HL-60/S4 treated with retinoic acid at 250 ng/mL for 4 days and 3 days (cell line): ENCODE measurements at regions not wholly inside any gene's neighbourhood (a gene's known extent, or its start where the extent isn't known, plus 50 kb on each side); places are given as distances from the start of the nearest gene placed in this dataset.
"Not testable (repeated sequence)": the region's sequence is repeated elsewhere in the genome, so short reads cannot be mapped to it uniquely, and the experiment has no call there.

Source experiments
- in situ Hi-C: fragments of 300-500 bp; cut with MboI; formaldehyde crosslinking; loops from 2 replicates; pipeline ENCODE4 v1.7.0; 2022; ENCODE audit warnings: low sequenced_read_pairs

DNA sequence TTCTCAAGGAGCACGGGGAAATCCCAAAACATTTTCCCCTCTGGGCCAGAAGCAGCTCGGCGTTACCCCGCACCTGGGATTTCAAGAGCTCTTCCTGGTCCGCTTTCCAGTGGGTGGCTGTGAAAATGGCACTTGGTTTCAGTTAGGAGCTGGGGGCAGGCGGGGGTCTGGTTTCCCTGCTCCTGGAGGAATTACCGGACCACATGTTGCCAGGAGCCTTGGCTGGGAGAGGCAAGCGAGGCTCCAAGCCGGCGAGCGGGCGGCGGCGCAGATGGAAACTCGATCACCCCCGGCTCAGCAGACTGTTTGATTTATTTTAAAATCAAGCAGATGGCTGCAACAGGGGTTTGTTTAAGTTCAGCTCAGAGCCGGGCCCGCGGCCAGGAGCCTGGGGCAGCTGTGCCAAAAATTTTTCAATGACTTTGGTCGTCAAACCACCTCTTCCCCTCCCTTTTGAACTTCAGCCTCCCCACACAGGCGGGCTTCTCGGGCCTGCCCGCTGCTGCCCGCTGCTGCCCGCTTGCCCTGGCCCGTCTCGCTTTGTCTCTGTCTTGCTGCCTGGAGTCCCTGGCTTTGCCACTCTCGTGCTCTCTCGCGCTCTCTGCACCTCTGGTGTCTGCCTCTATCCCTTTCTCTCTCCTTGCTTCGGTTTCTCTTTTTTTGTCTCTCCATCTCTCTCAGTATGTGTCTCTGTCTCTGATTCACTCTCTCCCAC lies 108.0 kb upstream of the CIBAR2 start:
- in situ Hi-C loops: no loop called here

DNA sequence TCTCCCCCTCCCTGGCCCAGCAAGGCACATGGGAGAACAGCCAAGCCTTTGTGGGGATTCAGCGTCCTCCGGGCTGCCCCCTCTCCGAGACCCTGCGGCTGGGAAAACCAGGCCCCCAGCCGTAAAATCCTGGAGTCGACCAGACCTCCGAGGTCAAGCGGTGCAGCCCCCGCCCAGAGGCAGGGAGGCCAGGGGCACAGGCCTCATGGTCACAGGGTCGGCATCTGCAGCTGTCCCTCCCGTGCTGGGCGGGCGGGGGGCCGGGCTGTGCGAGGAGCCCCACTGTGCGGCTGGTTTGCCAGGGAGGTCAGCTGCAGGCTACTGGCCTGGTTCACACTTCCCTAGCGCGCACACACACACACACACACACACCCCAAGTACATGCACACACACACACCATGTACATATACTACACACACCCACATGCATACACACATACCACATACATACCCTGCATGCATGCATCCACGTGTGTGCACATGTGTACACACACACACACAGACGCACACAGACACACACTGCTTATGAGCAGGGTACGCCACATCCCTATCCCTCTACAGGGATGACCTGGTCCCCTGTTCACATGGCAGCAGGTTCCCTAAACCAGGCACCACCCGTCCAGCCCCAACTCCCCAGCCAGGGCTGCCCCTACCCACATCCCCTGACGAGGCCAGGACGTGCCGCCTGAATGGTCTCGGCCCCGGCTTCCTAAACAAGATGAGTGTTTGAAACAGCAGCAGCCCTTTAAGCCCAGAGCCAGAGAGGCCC lies 108.9 kb upstream of the CIBAR2 start:
- in situ Hi-C loops: no loop called here

DNA sequence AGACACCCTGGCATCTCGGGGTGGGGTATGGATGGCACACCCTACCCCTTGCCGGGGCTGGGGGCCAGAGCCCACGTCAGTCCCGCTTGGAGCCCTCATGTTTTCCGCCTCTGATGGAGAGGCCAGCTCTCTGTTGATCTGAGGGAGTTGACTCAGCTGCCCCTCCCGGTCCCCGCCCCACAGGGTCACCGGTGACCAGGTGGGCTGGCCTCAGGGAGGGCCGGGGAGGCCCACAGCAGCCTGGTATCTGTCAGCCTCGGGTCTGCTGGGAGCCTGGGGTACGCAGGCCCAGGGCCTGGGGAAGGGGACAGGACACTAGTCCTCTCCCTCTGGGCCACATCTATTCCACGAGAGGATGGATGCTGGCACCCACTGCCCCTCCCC lies 109.5 kb upstream of the CIBAR2 start:
- in situ Hi-C loops: no loop called here

DNA sequence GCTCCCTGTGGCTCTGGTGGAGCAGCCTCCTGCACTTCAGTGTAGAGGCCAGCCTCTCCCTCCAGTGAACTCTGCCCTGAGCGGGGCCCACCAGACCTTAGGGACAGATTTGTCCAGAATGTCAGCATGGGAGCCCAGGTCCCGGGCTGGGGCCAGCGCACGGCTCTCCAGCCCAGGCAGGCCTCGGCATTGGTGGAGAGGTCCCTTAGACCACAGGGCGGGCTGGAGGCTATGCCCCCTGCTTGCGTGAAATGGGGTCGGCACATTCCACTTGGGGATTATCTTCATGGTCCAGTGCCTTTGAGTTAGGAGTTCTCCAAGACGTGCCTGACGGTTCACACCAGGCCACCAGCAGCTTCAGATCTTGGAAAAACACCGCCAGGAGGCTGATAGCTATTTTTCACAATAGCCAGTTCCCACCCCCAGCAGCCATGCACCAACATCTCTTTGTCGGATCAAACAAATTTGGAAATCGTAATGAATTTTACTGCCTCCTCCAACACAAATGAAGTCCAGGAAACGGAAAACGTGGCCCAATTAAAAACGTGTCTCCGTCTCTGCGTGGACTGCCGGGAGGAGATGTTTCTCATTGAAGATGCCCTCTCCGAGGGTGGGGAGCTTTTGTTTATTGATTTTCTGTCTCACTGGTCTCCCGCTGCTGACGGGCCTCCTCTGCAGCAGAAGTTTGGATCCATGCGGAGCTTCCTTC lies 110.0 kb upstream of the CIBAR2 start:
- in situ Hi-C loops: no loop called here

DNA sequence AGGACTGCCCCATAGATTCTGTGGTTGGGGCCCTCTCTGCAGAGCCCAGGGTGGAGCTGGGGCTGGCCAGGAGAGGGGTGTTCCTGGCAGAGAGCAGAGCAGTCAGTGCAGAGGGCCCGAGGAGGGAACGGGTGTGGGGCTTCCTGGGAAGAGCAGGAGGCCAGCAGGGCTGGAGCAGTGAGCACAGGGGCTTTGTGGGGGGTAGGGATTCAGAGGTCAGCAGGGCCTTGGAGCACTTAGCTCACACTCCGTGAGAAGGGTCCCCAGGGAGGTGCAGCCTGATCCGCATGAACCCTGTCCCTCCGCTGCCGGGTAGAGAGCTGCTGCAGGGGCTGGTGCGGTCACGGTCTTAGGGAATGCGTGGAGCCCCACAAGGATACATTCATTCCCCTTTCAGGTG lies 113.0 kb upstream of the CIBAR2 start:
- in situ Hi-C loops: no loop called here

DNA sequence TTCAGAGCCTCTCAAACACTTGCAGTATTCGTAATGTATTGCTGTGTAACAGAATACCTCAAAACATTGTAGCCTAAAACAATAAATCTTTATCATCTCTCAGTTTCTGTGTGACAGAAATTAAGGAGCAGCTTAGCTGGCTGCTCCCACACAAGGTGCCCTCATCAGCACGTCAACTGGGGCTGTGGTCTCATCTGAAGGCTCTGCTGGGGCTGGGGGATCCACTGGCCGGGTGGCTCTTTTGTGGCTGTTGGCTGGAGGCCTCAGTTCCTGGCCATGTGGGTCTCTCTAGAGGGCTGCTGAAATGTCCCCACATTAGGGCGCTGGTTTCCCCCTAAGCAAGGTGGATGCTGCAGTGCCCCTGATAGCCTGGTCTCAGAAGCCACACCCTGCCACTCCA lies 113.4 kb upstream of the CIBAR2 start:
- in situ Hi-C loops: no loop called here

DNA sequence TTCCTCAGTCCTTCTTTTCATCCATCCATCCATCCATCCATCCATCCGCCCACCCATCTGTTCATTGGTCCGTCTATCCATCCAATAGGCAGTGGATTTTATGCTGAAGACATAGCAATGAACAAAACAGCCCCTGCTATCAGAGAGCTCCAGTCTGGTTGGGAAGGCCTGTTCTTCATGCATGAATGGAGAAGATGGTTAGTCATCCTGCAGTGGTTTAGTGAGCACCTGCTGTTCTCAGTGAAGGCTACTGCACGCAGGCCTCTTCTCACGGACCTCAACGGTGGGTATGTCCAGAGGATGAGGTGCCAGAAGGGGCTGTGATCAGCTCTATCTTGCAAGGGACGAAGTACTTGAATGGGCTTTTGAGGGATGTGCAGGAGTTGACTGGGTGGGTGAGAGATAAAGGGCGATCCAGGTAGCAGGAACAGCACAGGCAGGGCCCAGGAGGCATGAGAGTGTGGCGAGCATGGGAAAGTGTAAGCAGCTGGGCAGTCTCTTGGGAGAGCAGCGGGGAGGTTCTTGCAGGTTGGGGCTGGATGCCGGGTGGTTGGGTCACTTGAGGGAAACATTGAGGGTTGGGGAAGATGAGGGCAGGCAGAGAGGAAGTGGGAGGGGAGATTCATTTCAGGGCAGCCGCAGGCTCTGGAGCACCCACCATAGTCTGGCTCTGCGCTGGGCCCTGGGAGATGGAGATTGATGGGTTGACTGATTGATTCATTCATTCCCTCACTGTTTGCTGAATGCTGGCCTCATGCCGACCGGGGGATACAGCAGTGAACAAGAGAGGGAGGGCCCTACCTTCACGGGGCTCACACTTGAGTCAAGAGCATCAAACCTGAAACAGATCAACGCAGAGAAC lies 115.0 kb upstream of the CIBAR2 start:
- in situ Hi-C loops: no loop called here

DNA sequence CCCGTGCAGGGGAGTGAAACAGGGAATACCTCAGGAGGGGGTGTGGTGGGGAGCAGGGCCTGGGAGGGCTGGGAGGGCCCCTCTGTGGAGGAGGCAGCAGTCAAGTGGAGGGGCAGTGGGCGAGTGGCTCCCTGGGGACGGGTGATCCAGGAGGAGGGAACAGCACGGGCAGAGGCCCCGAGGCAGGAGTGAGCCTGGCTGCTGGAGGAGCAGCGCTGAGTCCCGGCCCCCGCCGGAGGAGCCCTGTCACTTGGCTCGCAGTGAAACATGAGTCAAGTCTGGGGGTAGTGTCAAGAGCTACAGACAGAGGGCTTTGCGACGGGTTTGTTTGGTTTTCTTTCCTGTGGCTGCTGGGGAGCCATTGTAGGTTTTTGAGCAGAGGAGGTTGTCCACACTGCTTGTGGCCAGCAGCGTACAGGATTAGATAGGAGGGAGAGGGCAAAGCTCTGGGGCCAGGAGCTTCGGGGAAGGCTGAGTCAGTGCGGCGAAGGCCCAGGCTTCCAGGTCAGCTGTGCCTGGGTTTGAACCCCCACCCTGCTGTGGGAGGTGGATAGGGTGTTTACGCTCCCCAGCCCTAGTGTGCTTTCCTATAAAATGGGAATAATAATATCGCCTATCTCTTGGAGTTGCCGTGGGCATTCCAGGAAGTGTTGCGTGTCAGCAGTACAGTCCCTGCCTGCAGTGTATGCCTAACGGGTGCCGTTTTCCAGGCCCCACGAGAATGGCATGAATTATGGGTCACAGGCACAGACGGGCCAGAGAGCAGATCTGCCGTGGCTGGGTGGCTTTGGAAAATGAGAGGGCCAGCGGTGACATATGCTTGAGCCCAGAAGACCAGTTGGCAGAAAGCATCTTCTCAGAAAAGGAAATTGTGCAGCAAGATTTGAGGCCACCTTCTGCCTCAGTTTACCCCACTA lies 115.9 kb upstream of the CIBAR2 start:
- in situ Hi-C loops: no loop called here

DNA sequence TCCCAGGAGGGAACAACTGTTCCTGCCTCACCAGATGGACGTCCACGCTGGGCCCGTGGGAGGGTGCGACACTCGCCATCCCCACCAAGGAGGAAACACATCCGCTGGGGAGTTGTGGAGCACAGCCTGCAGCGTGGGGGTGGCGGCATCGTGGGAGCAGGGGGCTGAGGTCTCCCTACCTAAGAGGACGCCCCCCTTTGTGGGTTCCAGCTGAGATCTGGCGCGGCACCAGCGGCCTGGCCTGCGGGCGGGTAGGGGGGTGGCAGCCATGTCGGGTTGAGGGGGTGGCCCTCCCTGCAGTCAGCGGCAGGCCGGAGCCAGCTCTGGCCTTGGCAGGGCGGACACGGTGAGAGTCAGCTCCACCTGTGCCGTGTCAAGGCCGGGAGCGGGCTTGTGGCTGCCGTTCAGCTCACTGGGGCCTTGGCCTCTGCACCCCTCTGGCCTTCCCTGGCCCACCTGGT lies 116.7 kb upstream of the CIBAR2 start:
- in situ Hi-C loops: no loop called here

DNA sequence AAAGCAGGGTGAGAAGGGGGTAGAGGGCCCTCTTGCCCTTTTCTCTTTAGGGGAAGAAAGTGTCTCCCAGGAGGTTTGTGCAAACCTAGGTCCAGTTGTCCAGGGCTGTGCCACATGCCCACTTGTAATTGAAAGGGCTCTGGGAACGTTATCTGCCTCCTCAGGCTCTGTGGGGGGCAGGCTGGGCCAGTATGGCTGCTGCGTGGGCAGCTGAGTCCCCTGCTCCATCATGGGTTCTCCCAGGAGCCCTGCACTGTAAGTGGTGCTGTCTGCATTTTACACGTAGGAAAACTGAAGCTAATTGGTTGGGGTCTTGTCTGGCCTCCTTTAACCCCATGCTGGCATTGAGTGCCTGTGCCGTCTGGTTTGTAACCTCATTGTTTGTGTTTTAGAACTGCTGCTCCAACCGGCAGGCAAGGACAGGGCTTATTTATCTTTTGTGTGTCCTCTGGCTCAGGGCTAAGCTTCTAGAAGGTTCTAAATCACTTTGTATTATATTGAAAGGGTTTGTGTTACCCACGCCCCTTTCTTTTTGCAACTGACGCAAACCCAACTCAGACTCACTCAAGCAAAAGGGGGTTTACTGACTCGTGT lies 117.7 kb upstream of the CIBAR2 start:
- in situ Hi-C loops: no loop called here

DNA sequence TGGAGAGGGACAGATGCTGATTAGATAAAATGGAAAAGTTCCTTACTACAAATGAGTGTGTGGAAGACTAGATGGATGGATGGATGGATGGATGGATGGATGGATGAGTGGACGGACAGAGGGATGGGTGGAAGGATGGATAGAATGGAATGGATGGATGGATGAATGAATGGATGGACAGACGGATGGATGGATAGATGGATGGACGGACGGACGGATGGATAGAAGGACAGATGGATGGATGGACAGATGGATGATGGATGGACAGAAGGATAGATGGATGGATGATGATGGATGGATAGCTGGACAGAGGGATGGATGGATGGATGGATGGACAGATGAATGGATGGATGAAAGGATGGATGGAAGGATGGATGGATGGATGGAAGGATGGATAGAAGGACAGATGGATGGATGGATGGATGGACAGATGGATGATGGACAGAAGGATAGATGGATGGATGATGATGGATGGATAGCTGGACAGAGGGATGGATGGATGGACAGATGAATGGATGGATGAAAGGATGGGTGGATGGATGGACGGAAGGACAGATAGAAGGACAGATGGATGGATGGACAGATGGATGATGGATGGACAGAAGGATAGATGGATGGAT lies 118.6 kb upstream of the CIBAR2 start:
- in situ Hi-C loops: not testable (repeated sequence)

DNA sequence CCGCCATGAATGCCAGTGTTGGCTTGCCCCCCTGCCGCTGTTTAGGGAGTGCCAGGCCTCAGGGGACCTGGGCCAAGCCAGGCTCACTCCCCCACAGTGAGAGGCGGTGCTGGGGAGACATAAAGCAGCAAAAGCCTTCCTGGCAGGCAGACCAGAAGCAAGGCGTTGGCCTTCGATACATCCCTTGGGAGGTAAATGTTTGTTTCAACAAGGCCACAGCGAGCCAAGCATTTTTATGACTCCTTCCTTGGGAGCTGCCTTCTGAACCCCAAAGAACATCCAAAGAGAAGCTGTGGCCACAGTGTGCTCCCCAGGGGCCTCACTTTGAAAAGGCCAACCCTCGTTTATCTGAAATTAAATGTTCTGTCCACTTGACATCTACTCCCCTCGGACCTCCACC lies 119.7 kb upstream of the CIBAR2 start:
- in situ Hi-C loops: no loop called here

DNA sequence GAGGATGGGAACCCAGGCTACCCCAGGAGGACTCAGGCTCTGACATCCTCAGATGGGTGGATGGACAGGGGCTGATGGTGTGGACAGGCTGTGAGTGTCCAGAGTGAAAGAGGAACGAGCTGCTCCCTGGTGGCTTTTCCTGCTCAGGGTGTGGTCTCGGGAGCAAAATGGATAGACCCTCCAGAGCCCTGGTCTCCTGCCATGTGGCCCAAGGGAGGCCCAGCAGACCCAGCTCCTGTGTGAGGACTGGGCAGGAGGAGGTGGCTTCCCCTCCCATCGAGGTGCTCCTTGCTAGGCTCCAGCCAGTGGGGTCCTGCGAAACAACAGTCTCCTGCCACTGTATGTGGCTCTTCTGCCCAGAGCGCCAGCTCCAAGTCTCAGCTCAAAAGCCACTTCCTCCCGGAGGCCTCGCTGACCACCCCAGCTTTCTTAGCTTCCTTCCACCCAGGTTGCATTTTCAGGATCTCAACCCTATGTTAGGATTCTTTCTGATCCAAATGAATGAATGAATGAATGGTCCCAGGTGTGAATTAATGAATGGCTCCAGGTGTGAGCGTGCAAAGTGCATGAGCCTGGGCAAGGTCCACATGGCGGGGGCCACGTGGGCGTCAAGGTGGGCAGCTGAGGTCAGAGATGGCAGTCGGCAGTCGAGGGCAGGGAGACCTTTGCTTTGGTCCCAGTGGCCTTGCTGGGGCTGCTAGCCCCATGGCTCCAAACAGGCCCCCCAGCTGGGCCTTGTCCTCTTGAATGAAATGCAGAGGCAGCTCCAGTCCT lies 120.3 kb upstream of the CIBAR2 start:
- in situ Hi-C loops: no loop called here

DNA sequence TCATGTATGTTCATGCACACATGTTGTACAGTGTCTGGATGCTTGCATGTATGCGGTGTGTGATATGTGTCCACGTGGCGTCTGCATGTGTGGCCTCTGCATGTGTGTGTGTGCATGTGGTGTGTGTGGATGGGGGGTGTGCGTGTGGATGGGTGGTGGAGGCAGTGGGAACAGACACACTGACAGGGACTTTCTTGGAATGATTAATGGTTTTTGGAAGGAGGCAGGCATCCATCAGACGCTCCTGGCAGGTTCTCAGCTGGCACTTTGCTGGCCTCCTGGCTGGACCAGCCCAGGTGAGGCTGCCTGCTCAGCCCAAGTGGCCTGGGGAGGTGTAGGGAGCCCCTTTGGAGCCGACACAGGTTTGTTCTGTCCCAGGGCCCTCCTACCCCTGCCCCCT lies 121.2 kb upstream of the CIBAR2 start:
- in situ Hi-C loops: no loop called here

DNA sequence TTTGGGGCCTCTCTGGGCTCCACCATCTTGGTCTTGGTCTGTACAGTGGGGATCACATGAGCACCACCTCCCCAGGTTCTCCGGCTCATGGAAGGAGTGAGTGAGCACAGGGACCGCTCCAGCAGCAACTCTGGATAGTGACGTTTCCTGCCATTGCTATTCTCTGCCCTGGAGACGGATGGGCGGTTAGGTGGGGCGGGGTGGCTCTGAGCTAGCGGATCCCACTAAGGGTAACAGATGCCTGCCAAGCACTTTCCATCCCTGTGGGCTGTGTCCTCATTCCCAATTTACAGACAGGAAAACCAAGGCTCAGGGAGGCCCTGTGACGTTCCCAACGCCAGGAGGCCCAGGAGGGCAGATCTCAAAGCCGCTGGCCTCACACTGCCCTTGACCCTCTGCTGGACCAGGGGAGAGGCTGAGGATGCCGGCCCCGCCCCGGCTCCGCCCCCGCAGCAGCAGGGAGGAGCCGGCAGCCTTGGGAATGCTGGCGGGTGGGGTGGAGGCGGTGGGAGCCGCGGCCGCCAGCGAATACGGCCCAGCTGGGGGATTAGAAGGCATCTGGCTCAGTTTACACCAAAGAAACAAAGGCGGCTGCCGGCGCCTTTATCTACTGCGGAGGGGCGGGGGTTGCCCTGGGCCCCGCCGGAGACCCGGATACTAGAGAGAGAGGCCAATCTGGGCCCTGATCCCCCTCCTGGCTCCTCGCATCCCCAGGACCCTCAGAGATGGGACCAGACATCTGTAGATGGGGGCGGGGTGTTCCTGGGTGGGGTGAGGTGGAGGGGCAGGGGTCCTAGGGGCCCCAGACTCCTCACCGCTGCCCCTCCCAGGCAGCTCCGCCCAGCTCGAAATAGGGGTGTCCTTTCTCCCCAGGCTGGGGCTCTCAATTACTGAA lies 122.3 kb upstream of the CIBAR2 start:
- in situ Hi-C loops: no loop called here

DNA sequence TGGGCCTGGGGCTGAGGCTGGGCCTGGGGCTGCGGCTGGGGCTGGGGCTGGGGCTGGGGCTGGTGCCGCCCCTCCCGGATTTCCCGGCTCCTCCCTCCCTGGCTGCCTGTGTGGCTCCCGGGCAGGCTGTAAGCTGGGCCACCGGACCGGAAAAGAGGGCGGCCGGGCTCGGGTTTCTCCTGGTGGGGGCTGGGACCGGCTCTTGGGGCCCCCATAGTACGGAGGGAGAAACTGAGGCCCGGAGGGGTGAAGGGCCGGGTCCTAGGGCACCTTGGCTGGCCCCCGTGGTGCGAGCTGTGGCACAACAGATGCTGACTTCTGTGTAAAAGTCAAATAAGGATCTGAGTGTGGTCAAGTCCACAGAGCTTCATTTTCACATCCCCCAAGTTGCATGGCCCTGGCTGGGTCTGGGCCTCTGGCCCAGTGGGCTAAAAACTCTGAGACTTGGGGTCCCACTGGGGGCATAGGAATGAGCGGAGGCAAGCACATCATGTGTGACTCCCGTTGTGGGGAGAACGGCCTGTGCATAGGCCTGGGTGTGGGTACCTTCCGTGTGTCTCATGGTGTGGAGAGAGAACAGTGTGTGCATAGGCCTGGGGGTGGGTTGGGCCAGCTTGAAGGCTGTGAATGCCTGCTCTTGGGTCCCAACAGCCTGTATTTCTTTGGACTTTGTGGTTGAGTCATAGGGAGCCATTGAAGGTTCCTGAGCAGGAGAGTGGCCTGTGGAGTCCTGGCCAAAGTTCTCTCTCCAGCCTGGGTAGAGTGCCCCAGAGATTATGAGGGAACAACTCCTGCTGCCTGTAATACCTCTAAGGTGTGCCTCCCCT lies 123.9 kb upstream of the CIBAR2 start:
- in situ Hi-C loops: no loop called here

DNA sequence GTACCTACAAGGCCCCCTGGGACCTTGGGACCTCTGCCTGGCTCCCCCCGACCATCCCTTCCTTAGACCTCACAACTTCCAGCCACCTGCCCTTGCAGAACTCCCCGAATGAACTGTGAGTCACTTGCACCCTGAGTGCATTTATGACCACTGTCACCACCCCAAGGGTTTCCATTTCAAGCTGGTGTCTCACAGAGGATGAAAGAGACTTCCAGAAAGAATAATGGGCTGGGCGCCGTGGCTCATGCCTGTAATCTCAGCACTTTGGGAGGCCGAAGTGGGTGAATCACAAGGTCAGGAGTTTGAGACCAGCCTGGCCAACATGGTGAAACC lies 124.5 kb upstream of the CIBAR2 start:
- in situ Hi-C loops: no loop called here
